Uterus (tissue), 3 donors: ENCODE measurements at regions not wholly inside any gene's neighbourhood (a gene's known extent, or its start where the extent isn't known, plus 50 kb on each side); places are given as distances from the start of the nearest gene placed in this dataset.
"Not testable (repeated sequence)": the region's sequence is repeated elsewhere in the genome, so short reads cannot be mapped to it uniquely, and the experiment has no call there.

ENCODE experiments used
- DNase-seq, 2 donors: peaks; one replicate each; pipeline ENCODE4 v3.0.0-alpha.2; 2019 to 2020
- H3K27ac ChIP-seq, 2 donors: fragments of 200-600 bp; sonication (generic); 1 replicate in 1 of 2; 2 replicates in 1 of 2; pipeline ENCODE4 v1.5.1; 2016 to 2018
- H3K27me3 ChIP-seq, 2 donors: fragments of 200-600 bp; sonication (generic); one replicate each; pipeline ENCODE4 v1.5.1; 2018 to 2019; ENCODE audit warnings: control low read depth in 1 of 2
- H3K36me3 ChIP-seq, 2 donors: fragments of 200-600 bp; sonication (generic); one replicate each; pipeline ENCODE4 v1.5.1; 2019; ENCODE audit warnings: control low read depth in 1 of 2
- H3K4me1 ChIP-seq, 2 donors: fragments of 200-600 bp; sonication (generic); one replicate each; pipeline ENCODE4 v1.5.1; 2018 to 2019; ENCODE audit warnings: control low read depth in 1 of 2
- H3K4me3 ChIP-seq, 2 donors: fragments of 200-600 bp; sonication (generic); 1 replicate in 1 of 2; 2 replicates in 1 of 2; pipeline ENCODE4 v1.5.1; 2018 to 2019; ENCODE audit warnings: mild to moderate bottlenecking in 1 of 2
- H3K9me3 ChIP-seq, 2 donors: fragments of 200-600 bp; sonication (generic); one replicate each; pipeline ENCODE4 v1.5.1; 2019; ENCODE audit warnings: control low read depth in 1 of 2
- POLR2A ChIP-seq, 2 donors: fragments of 450-650 bp; IDR thresholded peaks; one replicate each; pipeline ENCODE4 v1.6.1; 2016; ENCODE audit warnings: antibody characterized with exemption in 2 of 2, mild to moderate bottlenecking in 1 of 2, moderate library complexity in 1 of 2
- intact Hi-C: fragments of 100-400 bp; cut with DNase I; formaldehyde crosslinking; loops from one replicate; pipeline ENCODE4 v1.15.1; 2023; ENCODE audit warnings: low total_unique reads
- TF ChIP-seq, protein P1 (sequence below), 4 experiments: fragments of 200-600 bp in 2 of 4; fragments of 450-650 bp in 2 of 4; sonication (generic) in 2 of 4; IDR thresholded peaks; one replicate each; pipeline ENCODE4 v1.5.1; 2016 to 2019; ENCODE audit warnings: antibody characterized with exemption in 4 of 4, mild to moderate bottlenecking in 2 of 4, moderate library complexity in 1 of 4
- donor health status: DM: yes; HTN: yes; CAD: no.

DNA sequence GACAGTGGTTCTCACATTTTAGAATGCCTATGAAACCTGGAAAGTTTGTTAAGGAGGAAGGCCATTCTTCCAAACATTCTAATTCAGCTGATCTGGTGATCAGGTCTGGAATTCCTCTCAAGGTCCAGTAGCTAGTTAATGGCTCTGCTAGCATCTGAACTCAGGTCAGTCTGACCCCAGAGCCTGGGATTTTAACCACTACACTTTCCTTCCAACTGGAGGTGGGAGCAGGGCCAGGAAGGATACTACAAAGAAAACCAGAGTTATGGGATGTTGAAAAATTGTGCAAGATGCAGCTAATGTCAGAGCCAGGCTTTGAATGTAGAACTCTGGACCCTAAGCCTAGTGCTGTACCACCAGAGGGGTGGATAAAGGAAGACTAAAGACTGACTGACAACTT lies 73.6 kb upstream of the NID2 start:
- peak; percentile 73 to 75 for DNase-seq
- intact Hi-C loops, result no loop called here
- TF ChIP-seq, protein P1, sequence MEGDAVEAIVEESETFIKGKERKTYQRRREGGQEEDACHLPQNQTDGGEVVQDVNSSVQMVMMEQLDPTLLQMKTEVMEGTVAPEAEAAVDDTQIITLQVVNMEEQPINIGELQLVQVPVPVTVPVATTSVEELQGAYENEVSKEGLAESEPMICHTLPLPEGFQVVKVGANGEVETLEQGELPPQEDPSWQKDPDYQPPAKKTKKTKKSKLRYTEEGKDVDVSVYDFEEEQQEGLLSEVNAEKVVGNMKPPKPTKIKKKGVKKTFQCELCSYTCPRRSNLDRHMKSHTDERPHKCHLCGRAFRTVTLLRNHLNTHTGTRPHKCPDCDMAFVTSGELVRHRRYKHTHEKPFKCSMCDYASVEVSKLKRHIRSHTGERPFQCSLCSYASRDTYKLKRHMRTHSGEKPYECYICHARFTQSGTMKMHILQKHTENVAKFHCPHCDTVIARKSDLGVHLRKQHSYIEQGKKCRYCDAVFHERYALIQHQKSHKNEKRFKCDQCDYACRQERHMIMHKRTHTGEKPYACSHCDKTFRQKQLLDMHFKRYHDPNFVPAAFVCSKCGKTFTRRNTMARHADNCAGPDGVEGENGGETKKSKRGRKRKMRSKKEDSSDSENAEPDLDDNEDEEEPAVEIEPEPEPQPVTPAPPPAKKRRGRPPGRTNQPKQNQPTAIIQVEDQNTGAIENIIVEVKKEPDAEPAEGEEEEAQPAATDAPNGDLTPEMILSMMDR (IDR thresholded peaks at IDR 0.05), result no peak
- TF ChIP-seq POLR2A (IDR thresholded peaks at IDR 0.05), result no peak

DNA sequence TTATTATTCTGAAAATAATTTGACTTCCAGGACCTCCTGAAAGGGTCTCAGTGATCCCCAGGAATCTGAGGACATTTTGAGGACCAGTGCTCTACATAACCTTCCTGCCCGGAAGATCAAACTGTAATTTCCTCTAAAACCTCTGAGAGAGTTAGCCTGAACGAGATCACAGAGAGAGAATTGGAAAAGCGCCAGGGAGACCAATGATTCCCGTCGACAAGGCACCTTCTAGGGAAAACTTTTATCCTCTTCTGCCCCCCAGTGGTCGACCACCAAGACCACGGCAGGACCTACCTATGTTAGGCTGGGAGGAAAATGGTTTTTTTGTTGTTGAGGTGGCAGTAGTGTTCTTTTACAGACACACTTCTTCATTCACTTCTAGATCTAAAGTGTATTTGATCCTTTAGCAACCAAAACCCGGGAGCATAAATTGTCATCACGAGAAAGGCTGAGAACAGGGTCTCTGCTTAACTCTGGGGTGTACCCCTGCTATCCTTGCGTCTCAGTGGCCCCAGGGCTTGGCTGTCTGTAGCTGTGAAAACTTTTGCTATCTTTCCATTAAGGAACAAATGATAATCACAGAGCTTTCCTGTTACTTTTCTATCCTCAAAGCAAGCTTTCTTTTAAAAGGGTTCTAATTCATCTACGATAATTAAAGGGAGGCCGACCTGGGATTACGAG lies 62.9 kb upstream of the NID2 start:
- no peaks in the 10 kb centered on the region for H3K4me1 ChIP-seq
- no peaks in the 10 kb centered on the region for H3K36me3 ChIP-seq
- no peak overlapping the region for H3K4me3 ChIP-seq
- peak; percentile 83 to 92 for DNase-seq
- no peaks in the 10 kb centered on the region for H3K9me3 ChIP-seq
- H3K27ac ChIP-seq, result no peak overlapping the region
- intact Hi-C loops, result no loop called here
- no peaks in the 10 kb centered on the region for H3K27me3 ChIP-seq
- TF ChIP-seq, protein P1 (IDR thresholded peaks at IDR 0.05), result peak; percentile 68 to 76 (median 73)
- no peak for TF ChIP-seq POLR2A (IDR thresholded peaks at IDR 0.05)

More for the DNA sequence above, 73.6 kb upstream of the NID2 start:
- Histone ChIP-seq H3K27me3 (no peaks in the 10 kb centered on the region), H3K9me3 (no peaks in the 10 kb centered on the region), H3K27ac (peak overlapping the region in 1 of 2 donors; percentile 34), H3K4me1 (no peaks in the 10 kb centered on the region), H3K36me3 (no peaks in the 10 kb centered on the region), H3K4me3 (no peak overlapping the region)

DNA sequence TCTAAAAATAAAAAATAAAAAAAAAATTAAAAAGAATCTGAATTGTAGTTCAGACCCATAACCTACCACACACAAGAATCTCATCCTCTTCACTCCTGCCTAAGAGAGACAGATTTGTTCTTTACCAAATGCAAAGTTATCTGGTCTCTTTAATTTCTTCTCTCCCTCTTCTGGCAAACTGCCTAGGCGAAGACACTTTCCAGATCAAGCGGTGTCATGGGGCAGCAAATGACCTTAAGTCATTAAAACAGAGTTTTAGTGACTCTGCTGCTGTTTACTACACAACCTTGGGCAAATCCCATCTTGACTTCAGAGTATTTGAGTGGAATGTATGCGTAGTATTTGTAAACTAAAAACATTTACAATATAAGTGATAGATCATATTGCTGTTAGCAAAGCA lies 60.9 kb upstream of the NID2 start:
- Histone ChIP-seq H3K4me3 (no peak overlapping the region), H3K27me3 (no peaks in the 10 kb centered on the region), H3K4me1 (no peaks in the 10 kb centered on the region), H3K27ac (peak overlapping the region in 1 of 2 donors; percentile 6), H3K36me3 (no peaks in the 10 kb centered on the region), H3K9me3 (no peaks in the 10 kb centered on the region)
- intact Hi-C loops, result no loop called here
- TF ChIP-seq, protein P1 (IDR thresholded peaks at IDR 0.05), result no peak
- no peak for TF ChIP-seq POLR2A (IDR thresholded peaks at IDR 0.05)
- DNase-seq, result peak; percentile 31 to 64

DNA sequence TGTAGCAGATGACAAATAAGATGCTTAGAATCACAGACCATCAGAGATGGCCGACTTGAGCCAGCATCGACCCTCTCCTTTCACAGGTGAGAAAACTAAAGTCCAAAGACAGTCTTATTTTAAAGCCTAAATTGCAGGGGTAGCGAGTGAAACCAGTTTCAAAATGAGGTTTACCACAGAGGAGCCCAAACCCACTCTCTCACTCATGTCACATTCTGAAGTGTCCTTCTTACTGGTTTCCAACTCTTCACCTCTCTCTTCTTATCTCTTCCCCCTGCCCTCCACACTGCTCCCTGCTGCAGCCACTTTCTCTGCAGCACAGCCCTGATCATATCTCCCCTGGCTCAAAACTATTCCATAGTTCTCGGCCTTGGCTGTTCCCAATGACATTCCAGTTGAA lies 57.0 kb upstream of the NID2 start:
- intact Hi-C loops, result no loop called here
- no peaks in the 10 kb centered on the region for H3K36me3 ChIP-seq
- no peaks in the 10 kb centered on the region for H3K27me3 ChIP-seq
- H3K9me3 ChIP-seq, result no peaks in the 10 kb centered on the region
- TF ChIP-seq, protein P1 (IDR thresholded peaks at IDR 0.05), result no peak
- no peak for TF ChIP-seq POLR2A (IDR thresholded peaks at IDR 0.05)
- no peak overlapping the region for H3K27ac ChIP-seq
- DNase-seq, result no peak
- no peak overlapping the region for H3K4me3 ChIP-seq
- no peaks in the 10 kb centered on the region for H3K4me1 ChIP-seq

DNA sequence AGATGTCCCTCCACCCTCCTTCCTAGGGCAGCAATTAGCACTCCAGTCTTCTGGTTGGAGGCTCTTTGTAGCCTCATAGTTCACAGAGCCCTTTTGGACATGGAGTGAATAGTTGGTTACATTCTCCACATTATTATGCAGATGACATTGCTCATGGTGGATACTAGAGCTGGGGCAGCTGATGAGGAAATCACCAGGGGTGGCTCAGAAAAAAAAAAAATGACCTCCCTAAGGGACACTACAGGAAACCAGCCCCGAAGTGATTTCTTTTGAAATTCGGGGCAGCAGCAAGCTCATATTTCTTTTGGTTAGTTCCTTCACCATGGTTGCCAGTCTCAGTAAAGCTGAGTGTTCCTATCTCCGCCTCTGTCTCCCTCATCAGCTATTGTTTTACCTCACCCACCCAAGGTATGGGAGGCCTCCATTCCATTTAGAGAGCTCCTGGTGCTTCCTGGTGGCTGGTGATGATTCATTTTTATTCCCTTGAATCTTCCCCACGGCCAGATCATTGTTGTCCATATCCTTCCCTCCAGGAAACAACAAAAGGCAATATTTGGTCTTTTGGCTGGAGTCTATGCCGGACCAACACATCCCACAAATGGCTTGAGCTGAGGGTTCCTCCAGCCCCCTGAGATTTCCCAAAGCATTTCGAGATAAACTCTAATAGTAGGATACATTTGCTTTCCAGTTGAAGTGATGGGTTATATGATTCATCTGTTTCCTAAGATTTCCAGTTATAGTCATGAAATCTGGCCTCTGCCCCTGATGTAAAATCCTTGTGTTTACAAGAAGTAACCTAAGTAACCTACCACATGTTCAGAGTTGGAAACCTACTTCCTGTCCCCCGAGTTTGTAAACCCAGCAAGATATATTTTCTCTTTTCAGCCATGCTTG lies 56.2 kb upstream of the NID2 start:
- intact Hi-C loops, result no loop called here
- H3K36me3 ChIP-seq, result no peaks in the 10 kb centered on the region
- H3K4me1 ChIP-seq, result no peaks in the 10 kb centered on the region
- no peak for TF ChIP-seq POLR2A (IDR thresholded peaks at IDR 0.05)
- TF ChIP-seq, protein P1 (IDR thresholded peaks at IDR 0.05), result no peak
- H3K9me3 ChIP-seq, result no peaks in the 10 kb centered on the region
- DNase-seq, result no peak
- no peak overlapping the region for H3K4me3 ChIP-seq
- no peaks in the 10 kb centered on the region for H3K27me3 ChIP-seq
- H3K27ac ChIP-seq, result no peak overlapping the region

DNA sequence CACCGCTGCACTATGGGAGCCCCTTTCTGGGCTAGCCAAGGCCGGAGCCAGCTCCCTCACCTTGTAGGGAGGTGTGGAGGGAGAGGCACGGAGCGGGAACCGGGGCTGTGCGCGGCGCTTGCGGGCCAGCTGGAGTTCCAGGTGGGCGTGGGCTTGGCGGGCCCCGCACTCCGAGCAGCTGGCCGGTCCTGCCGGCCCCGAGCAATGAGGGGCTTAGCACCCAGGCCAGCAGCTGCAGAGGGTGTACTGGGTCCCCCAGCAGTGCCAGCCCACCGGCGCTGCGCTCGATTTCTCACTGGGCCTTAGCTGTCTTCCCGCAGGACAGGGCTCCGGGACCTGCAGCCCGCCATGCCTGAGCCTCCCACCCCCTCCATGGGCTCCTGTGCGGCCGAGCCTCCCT lies 53.3 kb upstream of the NID2 start:
- H3K4me1 ChIP-seq, H3K27me3 ChIP-seq, intact Hi-C loops, H3K27ac ChIP-seq, DNase-seq, H3K36me3 ChIP-seq, H3K4me3 ChIP-seq, H3K9me3 ChIP-seq: not testable (repeated sequence)
